IMR-90 (cell line): ENCODE measurements at regions not wholly inside any gene's neighbourhood (a gene's known extent, or its start where the extent isn't known, plus 50 kb on each side); places are given as distances from the start of the nearest gene placed in this dataset.
A peak's percentile ranks its signal among the peaks of the same experiment; 100 is the strongest.

Experiments
- ATAC-seq: fragments of 200-7000 bp; cut with Tn5 transposase; 2 replicates; pipeline ENCODE4 v1.9.1; 2020; ENCODE audit warnings: low read depth, mild to moderate bottlenecking, moderate library complexity
- BruUV-seq: library from RNA; stranded (reverse); fragments of 400-500 nt; replicated peaks from 2 replicates; lab custom pipeline; 2021; lab: Mats Ljungman, UMichigan
- CTCF ChIA-PET: fragments of 300-600 bp; formaldehyde crosslinking; extraction: SDS; loops from one replicate; lab custom pipeline; 2021; ENCODE audit warnings: antibody characterized with exemption; lab: Yijun Ruan, JAX
- POLR2A ChIA-PET: fragments of 300-600 bp; sonication (Branson Sonifier 250); formaldehyde crosslinking; loops from one replicate; lab custom pipeline; 2022; ENCODE audit warnings: antibody characterized with exemption; ENCODE audit not compliant: unreplicated experiment; lab: Charles Lee
- DNase-seq: peaks from one replicate; pipeline ENCODE4 v3.0.0; 2013
- H2AFZ ChIP-seq: replicated peaks from 2 replicates; pipeline ENCODE3; 2013; ENCODE audit warnings: low read length, mild to moderate bottlenecking; ENCODE audit not compliant: poor library complexity
- H2AK5ac ChIP-seq: 2 replicates; pipeline ENCODE4 v1.6.1; 2013; ENCODE audit warnings: low read depth, low read length, inconsistent platforms
- H2AK9ac ChIP-seq: replicated peaks from 2 replicates; pipeline ENCODE3; 2013; ENCODE audit warnings: mild to moderate bottlenecking, low read depth, low read length, moderate library complexity; ENCODE audit not compliant: poor library complexity
- H2BK120ac ChIP-seq: 2 replicates; pipeline ENCODE4 v1.6.1; 2013; ENCODE audit warnings: low read depth, low read length, inconsistent platforms
- H2BK15ac ChIP-seq: 3 replicates; pipeline ENCODE4 v1.6.1; 2013; ENCODE audit warnings: low read depth, low read length, inconsistent platforms
- H2BK20ac ChIP-seq: 2 replicates; pipeline ENCODE4 v1.6.1; 2013; ENCODE audit warnings: low read depth, mild to moderate bottlenecking, inconsistent platforms, low read length, moderate library complexity
- H2BK5ac ChIP-seq: 2 replicates; pipeline ENCODE4 v1.6.1; 2013; ENCODE audit warnings: mild to moderate bottlenecking, low read depth, low read length, inconsistent platforms; ENCODE audit not compliant: poor library complexity, severe bottlenecking
- H3K14ac ChIP-seq: replicated peaks from 2 replicates; pipeline ENCODE4 v1.6.1; 2013; ENCODE audit warnings: low read depth, low read length, inconsistent platforms
- H3K18ac ChIP-seq: 2 replicates; pipeline ENCODE4 v1.6.1; 2013; ENCODE audit warnings: low read depth, low read length, control low read depth
- H3K23ac ChIP-seq: 2 replicates; pipeline ENCODE4 v1.6.1; 2013; ENCODE audit warnings: low read depth, low read length, inconsistent platforms
- H3K27ac ChIP-seq: 2 replicates; pipeline ENCODE4 v1.5.1; 2013; ENCODE audit warnings: mild to moderate bottlenecking, control low read depth, low read length; ENCODE audit not compliant: insufficient read depth
- H3K27me3 ChIP-seq: 2 replicates; pipeline ENCODE4 v1.6.1; 2013; ENCODE audit warnings: low read length; ENCODE audit not compliant: control insufficient read depth, insufficient read depth
- H3K36me3 ChIP-seq: 2 replicates; pipeline ENCODE4 v1.6.1; 2013; ENCODE audit warnings: low read length, mixed read lengths; ENCODE audit not compliant: control insufficient read depth, insufficient read depth
- H3K4ac ChIP-seq: 2 replicates; pipeline ENCODE4 v1.6.1; 2013; ENCODE audit warnings: low read depth, low read length, inconsistent platforms
- H3K4me1 ChIP-seq: 2 replicates; pipeline ENCODE4 v1.6.1; 2013; ENCODE audit warnings: low read length, mixed read lengths; ENCODE audit not compliant: control insufficient read depth, insufficient read depth
- H3K4me2 ChIP-seq: 2 replicates; pipeline ENCODE4 v1.6.1; 2013; ENCODE audit warnings: low read depth, mild to moderate bottlenecking, control low read depth, low read length, moderate library complexity
- H3K4me3 ChIP-seq: 2 replicates; pipeline ENCODE4 v1.5.1; 2013; ENCODE audit warnings: low read depth, mild to moderate bottlenecking, control low read depth, low read length, moderate library complexity; ENCODE audit not compliant: insufficient read depth
- H3K56ac ChIP-seq: 2 replicates; pipeline ENCODE4 v1.6.1; 2013; ENCODE audit warnings: low read length, inconsistent platforms; ENCODE audit not compliant: insufficient read depth; ENCODE audit errors: extremely low read depth
- H3K79me1 ChIP-seq, 2 experiments: 2 replicates each; pipeline ENCODE4 v1.6.1; 2013; ENCODE audit warnings: low read length in 2 of 2, inconsistent platforms in 1 of 2, low read depth in 1 of 2
- H3K9ac ChIP-seq: 2 replicates; pipeline ENCODE4 v1.6.1; 2013; ENCODE audit warnings: low read depth, low read length, control low read depth
- H3K9me1 ChIP-seq: 2 replicates; pipeline ENCODE4 v1.6.1; 2013; ENCODE audit warnings: low read length, inconsistent platforms; ENCODE audit not compliant: insufficient read depth
- H3K9me3 ChIP-seq: 2 replicates; pipeline ENCODE4 v1.6.1; 2013; ENCODE audit warnings: low read length; ENCODE audit not compliant: control insufficient read depth, insufficient read depth
- H4K20me1 ChIP-seq: 2 replicates; pipeline ENCODE4 v1.6.1; 2013; ENCODE audit warnings: low read length, inconsistent platforms; ENCODE audit not compliant: insufficient read depth
- H4K5ac ChIP-seq: 2 replicates; pipeline ENCODE4 v1.6.1; 2013; ENCODE audit warnings: mild to moderate bottlenecking, low read depth, low read length, control low read depth
- H4K8ac ChIP-seq, 2 experiments: 2 replicates each; pipeline ENCODE4 v1.6.1; 2013; ENCODE audit warnings: low read depth in 2 of 2, low read length in 2 of 2, control low read depth in 1 of 2, inconsistent platforms in 1 of 2
- H4K91ac ChIP-seq: 2 replicates; pipeline ENCODE4 v1.6.1; 2013; ENCODE audit warnings: low read depth, low read length, inconsistent platforms; ENCODE audit not compliant: insufficient read depth
- BHLHE40 ChIP-seq: fragments of 150-350 bp; IDR thresholded peaks from 2 replicates; pipeline ENCODE4 v1.6.1; 2016; ENCODE audit warnings: mild to moderate bottlenecking, low read depth, low read length
- CEBPB ChIP-seq: IDR thresholded peaks from 2 replicates; pipeline ENCODE4 v1.6.1; 2012; ENCODE audit warnings: low read depth, low read length, improper control_type of control experiment
- CHD1 ChIP-seq: IDR thresholded peaks from 2 replicates; pipeline ENCODE4 v1.6.1; 2012; ENCODE audit warnings: low read depth, low read length, improper control_type of control experiment
- CTCF ChIP-seq: conservative IDR thresholded peaks from 2 replicates; pipeline ENCODE4 v1.5.1; 2012; ENCODE audit warnings: mild to moderate bottlenecking, low read depth, low read length, improper control_type of control experiment
- MAZ ChIP-seq: IDR thresholded peaks from 2 replicates; pipeline ENCODE4 v1.6.1; 2012; ENCODE audit warnings: low read depth, mild to moderate bottlenecking, low read length, improper control_type of control experiment, moderate library complexity, borderline replicate concordance
- MXI1 ChIP-seq: IDR thresholded peaks from 2 replicates; pipeline ENCODE4 v1.6.1; 2012; ENCODE audit warnings: low read depth, mild to moderate bottlenecking, low read length, moderate library complexity, borderline replicate concordance
- NFE2L2 ChIP-seq: fragments of 150-350 bp; IDR thresholded peaks from 2 replicates; pipeline ENCODE4 v1.6.1; 2016; ENCODE audit warnings: low read depth, mild to moderate bottlenecking, low read length
- POLR2A ChIP-seq: IDR thresholded peaks from 2 replicates; pipeline ENCODE4 v1.6.1; 2012; ENCODE audit warnings: mild to moderate bottlenecking, low read depth, low read length
- RAD21 ChIP-seq: IDR thresholded peaks from 2 replicates; pipeline ENCODE4 v1.6.1; 2012; ENCODE audit warnings: low read length, improper control_type of control experiment
- RCOR1 ChIP-seq: IDR thresholded peaks from 2 replicates; pipeline ENCODE4 v1.6.1; 2012; ENCODE audit warnings: mild to moderate bottlenecking, low read length, improper control_type of control experiment; ENCODE audit not compliant: insufficient replicate concordance
- SMC3 ChIP-seq: fragments of 150-350 bp; IDR thresholded peaks from 2 replicates; pipeline ENCODE4 v1.6.1; 2016; ENCODE audit warnings: low read depth, mild to moderate bottlenecking, antibody characterized with exemption, low read length, moderate library complexity
- WGBS, 2 experiments: methylation state at CpG; one replicate each; pipeline versions ENCODE4 v1.1.5 to v1.1.7; 2013; ENCODE audit warnings: missing lambda C conversion rate in 2 of 2; ENCODE audit not compliant: insufficient read length in 1 of 2; ENCODE audit errors: extremely low coverage in 2 of 2; 5-methylcytosine and 5-hydroxymethylcytosine counted together
- dilution Hi-C: fragments of 300-500 bp; cut with HindIII; formaldehyde crosslinking; loops from one replicate; pipeline ENCODE4 v1.14.3; 2018; ENCODE audit warnings: low sequenced_read_pairs; ENCODE audit not compliant: unreplicated experiment
- in situ Hi-C: fragments of 300-500 bp; cut with MboI; formaldehyde crosslinking; loops from 3 replicates; pipeline ENCODE4 v1.14.3; 2019; ENCODE audit warnings: low sequenced_read_pairs, inconsistent platforms, mixed read lengths
- intact Hi-C: fragments of 100-400 bp; cut with micrococcal nuclease; formaldehyde crosslinking; loops from 2 replicates; pipeline ENCODE4 v1.10.0; 2022

DNA sequence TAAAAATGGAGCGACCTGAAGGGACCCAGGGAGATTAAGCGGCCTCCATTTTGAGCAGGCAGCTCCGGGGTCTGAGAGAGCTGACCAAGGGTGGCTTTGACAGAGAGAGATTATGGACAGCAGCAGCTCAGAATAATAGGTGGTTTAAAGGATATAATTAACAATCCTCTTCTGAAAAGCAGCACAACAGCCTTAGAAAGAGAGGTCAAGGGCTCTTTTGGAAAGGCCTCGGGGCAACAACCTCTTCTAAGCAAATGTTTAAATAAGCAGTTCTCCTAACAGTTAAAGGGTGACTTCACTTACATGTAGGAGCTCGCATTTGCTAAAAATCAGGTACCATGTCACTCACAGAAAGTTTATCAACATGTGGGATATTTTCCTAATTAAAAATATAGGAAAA, 87.2 kb upstream of the FRMD6 start:
- H4K91ac ChIP-seq = peak overlapping the region; percentile 86; the same call in 1 of the 2 replicates
- 93% methylated on average over 3 of the region's 5 CpGs; no CpG with 5 or more reads in 1 of the 2 experiments for WGBS, 2 experiments
- H3K14ac ChIP-seq = peak overlapping the region; percentile 87
- H2AK9ac ChIP-seq = no peak overlapping the region
- H3K23ac ChIP-seq = peak overlapping the region; percentile 13; the same call in 1 of the 2 replicates
- peak overlapping the region; percentile 37 to 51; a peak in 1 of 4 replicates for H4K8ac ChIP-seq
- in situ Hi-C loops = no loop called here
- no peak overlapping the region; the same call in 1 of the 2 replicates for H3K56ac ChIP-seq
- no peak for TF ChIP-seq RAD21
- TF ChIP-seq POLR2A = no peak
- TF ChIP-seq SMC3 = no peak
- TF ChIP-seq MXI1 = no peak
- no peak for TF ChIP-seq CHD1
- no peak for TF ChIP-seq CEBPB
- TF ChIP-seq NFE2L2 = no peak
- TF ChIP-seq BHLHE40 = no peak
- no peak for TF ChIP-seq CTCF
- no peak for TF ChIP-seq MAZ
- no peak for TF ChIP-seq RCOR1
- H2BK120ac ChIP-seq = peak overlapping the region; percentile 93
- peak overlapping the region; percentile 88; the same call in 1 of the 2 replicates for H4K5ac ChIP-seq
- H3K4ac ChIP-seq = peak overlapping the region; percentile 94
- peaks cover 21% of the 10 kb centered on the region for H3K4me1 ChIP-seq
- H3K18ac ChIP-seq = peak overlapping the region; percentile 88
- no peaks in the 10 kb centered on the region for H3K36me3 ChIP-seq
- no peak for ATAC-seq
- H2BK20ac ChIP-seq = peak overlapping the region; percentile 96
- peaks cover 5 to 46% of the 10 kb centered on the region in 2 experiments; a peak in 3 of 4 replicates for H3K79me1 ChIP-seq
- no peak overlapping the region for H2AK5ac ChIP-seq
- H3K4me3 ChIP-seq = no peak overlapping the region
- intact Hi-C loops = no loop called here
- no peak overlapping the region for H2AFZ ChIP-seq
- no peak overlapping the region for H3K4me2 ChIP-seq
- dilution Hi-C loops = no loop called here
- H2BK15ac ChIP-seq = peak overlapping the region; percentile 82
- no peaks in the 10 kb centered on the region for H4K20me1 ChIP-seq
- H2BK5ac ChIP-seq = peak overlapping the region; percentile 98
- no peak overlapping the region for H3K9ac ChIP-seq
- no peaks in the 10 kb centered on the region for H3K9me3 ChIP-seq
- H3K9me1 ChIP-seq = peaks cover 3% of the 10 kb centered on the region; the same call in 1 of the 2 replicates
- H3K27ac ChIP-seq = no peak overlapping the region
- ChIA-PET CTCF (interaction anchor here (1.0 kb wide), 1 partner anchor 13 kb away, joined by 8 read pairs; no protein-coding TSS in a partner anchor), POLR2A (no interaction called here)
- DNase-seq = no peak
- no TSS peak for BruUV-seq
- no peaks in the 10 kb centered on the region for H3K27me3 ChIP-seq
